Stimulated activated CD8-positive, alpha-beta memory T cell treated with anti-CD3 and anti-CD28 coated beads, Interleukin-4, amount 100 ng/mL, for 1 hour (primary cell): ENCODE measurements at regions not wholly inside any gene's neighbourhood (a gene's known extent, or its start where the extent isn't known, plus 50 kb on each side); places are given as distances from the start of the nearest gene placed in this dataset.

Experiments
- DNase-seq, 2 donors: peaks; one replicate each; pipeline ENCODE4 v3.0.0-alpha.2; 2020; ENCODE audit warnings: low read depth in 2 of 2, low spot score in 1 of 2

DNA sequence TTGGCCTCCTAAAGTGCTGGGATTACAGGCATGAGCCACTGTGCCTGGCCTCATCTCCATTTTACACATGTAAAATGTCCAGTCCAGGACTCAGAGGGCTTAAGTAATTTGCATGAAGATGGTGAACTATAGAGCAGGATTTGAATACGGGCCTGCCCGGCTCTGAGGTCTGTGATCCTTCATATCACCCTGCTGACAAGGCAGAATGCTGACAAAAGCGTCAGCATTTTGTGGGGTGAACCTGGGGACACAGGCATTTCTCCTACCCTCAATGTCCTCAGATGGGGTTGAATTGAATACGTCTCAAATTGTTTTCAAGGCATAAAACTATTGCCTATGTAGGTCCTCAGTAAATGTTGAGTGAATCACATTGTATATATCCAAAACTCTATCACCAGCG is 57.2 kb upstream of the GATA6 start:
- DNase-seq = no peak

DNA sequence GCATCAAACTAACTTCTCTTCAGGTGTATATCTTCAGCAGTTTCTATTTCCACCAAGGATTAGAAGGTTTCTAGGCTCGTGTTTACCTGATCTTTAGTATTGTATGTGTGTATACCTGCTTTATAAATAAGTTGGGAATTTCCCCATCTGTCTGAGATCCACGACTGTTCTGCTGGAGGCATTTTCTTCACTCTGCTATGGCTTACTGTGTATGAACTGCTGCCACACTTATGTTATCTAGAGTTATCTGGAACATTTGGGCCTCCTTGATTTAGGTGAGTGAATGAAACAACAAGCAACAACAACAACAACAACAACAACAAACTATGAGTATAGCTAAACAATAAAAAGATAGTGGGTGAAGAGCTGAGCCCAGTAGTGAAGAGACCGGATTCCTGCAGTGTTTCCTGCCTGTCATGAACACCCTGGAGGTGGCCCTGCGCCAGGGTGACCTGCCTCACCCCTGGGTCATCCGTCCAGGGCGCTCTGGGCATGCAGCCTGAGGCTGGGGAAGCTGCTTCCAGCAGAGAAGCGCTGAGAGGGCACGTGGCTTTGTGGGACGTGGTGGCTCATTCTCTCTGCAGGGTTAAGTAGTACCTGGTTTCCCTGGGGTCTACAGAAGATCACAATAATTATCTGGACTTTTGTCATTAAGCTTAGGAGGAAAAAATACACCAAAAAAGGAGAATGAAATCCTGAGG is 56.1 kb upstream of the GATA6 start:
- no peak for DNase-seq

DNA sequence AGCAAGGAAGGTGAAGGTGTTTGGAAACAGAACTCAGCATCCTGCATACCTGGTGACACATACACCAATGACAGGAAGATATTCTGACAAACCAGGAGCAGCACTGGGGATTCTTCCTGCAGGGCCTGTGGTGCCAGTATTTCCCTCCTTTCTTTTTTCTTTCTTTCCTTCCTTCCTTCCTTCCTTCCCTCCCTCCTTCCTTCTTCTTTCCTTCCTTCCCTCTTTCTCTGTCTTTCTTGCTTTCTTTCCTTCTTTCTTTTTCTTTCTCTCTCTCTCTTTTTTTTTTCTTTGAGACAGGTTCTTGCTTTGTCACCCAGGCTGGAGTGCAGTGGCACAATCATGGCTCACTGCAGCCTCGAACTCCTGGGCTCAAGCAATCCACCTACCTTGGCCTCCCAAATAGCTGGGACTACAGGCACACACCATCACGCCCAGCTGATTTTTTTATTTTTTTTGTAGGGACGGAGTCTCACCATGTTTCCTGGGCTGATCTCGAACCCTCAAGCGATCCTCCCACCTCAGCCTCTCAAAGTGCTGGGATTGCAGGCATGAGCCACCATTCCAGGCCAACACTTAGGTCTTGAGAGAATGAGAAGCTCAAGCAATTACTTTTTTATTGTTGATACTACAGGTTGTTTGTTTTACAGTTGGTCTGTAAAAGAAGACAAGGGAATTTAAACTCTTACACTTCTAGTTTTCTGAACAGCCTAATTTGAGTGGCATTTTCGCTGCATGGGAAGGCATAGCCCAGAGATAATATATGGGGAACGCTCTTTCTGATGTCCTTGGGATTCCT is 54.7 kb upstream of the GATA6 start:
- DNase-seq = no peak

DNA sequence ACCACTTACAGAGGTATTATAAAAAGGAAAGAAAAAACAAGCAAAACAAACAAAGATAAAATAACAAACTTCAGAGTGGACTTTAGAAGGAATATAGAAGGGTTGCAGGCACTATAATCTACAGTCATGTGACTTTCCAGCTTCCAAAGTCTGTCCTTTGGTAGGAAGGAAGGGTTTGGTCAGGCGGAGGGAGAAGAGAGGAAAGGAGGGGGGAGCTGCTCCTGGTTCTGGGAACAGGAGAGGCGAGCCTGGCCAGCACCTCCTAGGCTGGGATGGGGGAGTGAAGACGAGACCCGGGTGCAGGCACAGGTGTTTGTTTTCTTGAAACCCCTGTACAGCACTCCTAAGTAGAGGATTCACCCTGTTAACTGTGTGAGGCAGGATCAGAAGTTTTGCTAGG is 53.8 kb upstream of the GATA6 start:
- no peak for DNase-seq
